A673 (cell line): ENCODE measurements at regions not wholly inside any gene's neighbourhood (a gene's known extent, or its start where the extent isn't known, plus 50 kb on each side); places are given as distances from the start of the nearest gene placed in this dataset.

Experiments used
- EZH2 ChIP-seq: fragments of 200-600 bp; sonication (generic); IDR thresholded peaks from 2 replicates; pipeline ENCODE4 v1.6.1; 2017; ENCODE audit warnings: borderline replicate concordance, low read depth, mild to moderate bottlenecking, mixed read lengths, antibody characterized with exemption, low read length; ENCODE audit not compliant: poor library complexity, severe bottlenecking
- TF ChIP-seq, protein P1 (sequence below): fragments of 300-800, 200-600 bp; sonication (generic); conservative IDR thresholded peaks from 2 replicates; pipeline ENCODE4 v1.5.1; 2017; ENCODE audit warnings: low read depth, mild to moderate bottlenecking, antibody characterized with exemption, low read length, moderate library complexity, mixed read lengths

DNA sequence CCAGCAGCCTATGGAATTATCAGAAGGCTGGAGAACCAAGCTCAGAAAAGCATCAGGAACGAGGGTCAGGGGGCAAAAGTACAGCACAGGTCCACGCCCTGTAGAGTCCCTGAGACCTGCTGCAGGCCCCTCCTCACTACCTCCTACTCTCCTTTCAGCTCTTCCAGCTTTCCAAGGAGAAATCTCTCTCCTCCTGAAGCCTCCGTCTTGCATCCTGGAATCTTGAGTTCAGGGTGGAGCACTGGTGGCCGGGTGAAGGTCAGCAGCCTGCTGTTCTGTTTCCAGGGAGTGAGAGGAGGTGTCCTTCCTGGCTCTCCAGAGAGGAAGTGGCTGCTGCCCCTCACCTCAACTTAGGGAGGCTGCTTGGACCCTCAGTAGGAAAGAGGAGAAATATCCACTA is 342.3 kb downstream of the ZSWIM6 start:
- TF ChIP-seq, protein P1, sequence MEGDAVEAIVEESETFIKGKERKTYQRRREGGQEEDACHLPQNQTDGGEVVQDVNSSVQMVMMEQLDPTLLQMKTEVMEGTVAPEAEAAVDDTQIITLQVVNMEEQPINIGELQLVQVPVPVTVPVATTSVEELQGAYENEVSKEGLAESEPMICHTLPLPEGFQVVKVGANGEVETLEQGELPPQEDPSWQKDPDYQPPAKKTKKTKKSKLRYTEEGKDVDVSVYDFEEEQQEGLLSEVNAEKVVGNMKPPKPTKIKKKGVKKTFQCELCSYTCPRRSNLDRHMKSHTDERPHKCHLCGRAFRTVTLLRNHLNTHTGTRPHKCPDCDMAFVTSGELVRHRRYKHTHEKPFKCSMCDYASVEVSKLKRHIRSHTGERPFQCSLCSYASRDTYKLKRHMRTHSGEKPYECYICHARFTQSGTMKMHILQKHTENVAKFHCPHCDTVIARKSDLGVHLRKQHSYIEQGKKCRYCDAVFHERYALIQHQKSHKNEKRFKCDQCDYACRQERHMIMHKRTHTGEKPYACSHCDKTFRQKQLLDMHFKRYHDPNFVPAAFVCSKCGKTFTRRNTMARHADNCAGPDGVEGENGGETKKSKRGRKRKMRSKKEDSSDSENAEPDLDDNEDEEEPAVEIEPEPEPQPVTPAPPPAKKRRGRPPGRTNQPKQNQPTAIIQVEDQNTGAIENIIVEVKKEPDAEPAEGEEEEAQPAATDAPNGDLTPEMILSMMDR, result no peak
- TF ChIP-seq EZH2, result no peak
